ENCODE measurements at regions not wholly inside any gene's neighbourhood (a gene's known extent, or its start where the extent isn't known, plus 50 kb on each side); places are given as distances from the start of the nearest gene placed in this dataset.
"Not testable (repeated sequence)": the region's sequence is repeated elsewhere in the genome, so short reads cannot be mapped to it uniquely, and the experiment has no call there.

DNA sequence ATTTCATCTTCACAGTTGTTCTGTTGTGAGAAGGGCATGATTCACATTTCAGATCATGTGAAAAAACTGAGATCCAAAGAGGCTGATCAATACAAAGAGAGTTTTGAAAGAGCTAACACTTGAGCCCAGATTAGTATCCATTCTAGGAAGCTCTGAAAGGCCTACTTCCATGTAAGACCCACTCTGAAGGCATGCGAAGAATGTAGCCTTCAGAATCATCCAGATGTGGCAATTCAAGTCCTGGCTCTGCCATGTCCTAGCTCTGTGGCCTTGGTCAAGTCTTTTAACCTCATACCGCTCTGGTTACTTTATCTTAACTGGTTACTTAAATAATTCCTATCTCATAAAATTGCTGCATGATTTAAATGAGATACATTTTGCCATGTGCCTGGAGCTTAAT is 111.1 kb downstream of the FZD1 start:
- Histone ChIP-seq H3K4me1 (ENCODE audit: low read length) (peaks cover 7% of the 10 kb centered on the region), H3K4me3 (ENCODE audit: low read length) (no peak overlapping the region), H2AFZ (ENCODE audit: low read length) (no peak overlapping the region), H3K9ac (ENCODE audit: low read length) (no peak overlapping the region), H3K4me2 (ENCODE audit: low read depth, low read length, poor library complexity, severe bottlenecking) (no peak overlapping the region), H3K79me2 (ENCODE audit: low read length) (no peaks in the 10 kb centered on the region), H3K36me3 (ENCODE audit: insufficient read depth, low read length) (no peaks in the 10 kb centered on the region), H3K9me3 (ENCODE audit: low read length) (no peaks in the 10 kb centered on the region), H3K9me2 (replicated peaks; ENCODE audit: insufficient read depth, low read length) (no peaks in the 10 kb centered on the region), H4K20me1 (ENCODE audit: insufficient read depth, low read depth, low read length) (no peaks in the 10 kb centered on the region), H3K27ac (ENCODE audit: low read length) (no peak overlapping the region), H3K27me3 (ENCODE audit: low read length) (no peaks in the 10 kb centered on the region)
- no peak for DNase-seq

GRCh38 chr7:91378131-91378530 is 113.9 kb downstream of the FZD1 start:
- Histone ChIP-seq H3K9me3 (ENCODE audit: low read length) (no peaks in the 10 kb centered on the region), H3K4me2 (ENCODE audit: low read depth, low read length, poor library complexity, severe bottlenecking) (no peak overlapping the region), H3K36me3 (ENCODE audit: insufficient read depth, low read length) (no peaks in the 10 kb centered on the region), H3K27ac (ENCODE audit: low read length) (no peak overlapping the region), H3K4me3 (ENCODE audit: low read length) (no peak overlapping the region), H2AFZ (ENCODE audit: low read length) (no peak overlapping the region), H4K20me1 (ENCODE audit: insufficient read depth, low read depth, low read length) (no peaks in the 10 kb centered on the region), H3K27me3 (ENCODE audit: low read length) (no peaks in the 10 kb centered on the region), H3K79me2 (ENCODE audit: low read length) (no peaks in the 10 kb centered on the region), H3K9ac (ENCODE audit: low read length) (no peak overlapping the region), H3K9me2 (replicated peaks; ENCODE audit: insufficient read depth, low read length) (no peaks in the 10 kb centered on the region), H3K4me1 (ENCODE audit: low read length) (peaks cover 4% of the 10 kb centered on the region)
- no peak for DNase-seq

DNA sequence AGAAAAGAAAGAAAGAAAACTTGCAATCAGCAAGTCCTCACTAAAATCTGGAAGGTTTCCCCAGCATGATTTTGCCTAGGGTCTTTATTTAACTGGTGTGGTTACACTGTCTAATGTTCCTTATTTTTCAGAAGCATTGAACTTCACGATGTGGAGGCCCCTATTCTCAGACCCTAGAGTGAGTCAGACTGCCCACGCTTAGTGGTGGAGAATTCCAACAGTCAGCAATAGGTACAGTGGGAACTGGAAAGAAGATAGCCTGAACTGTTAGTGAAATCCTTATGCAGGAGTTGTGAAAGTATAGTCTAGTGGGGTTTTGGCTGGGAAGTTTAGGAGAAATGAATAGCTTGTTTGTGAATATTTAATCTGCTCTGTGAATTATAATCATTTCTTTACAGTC is 115.0 kb downstream of the FZD1 start:
- Histone ChIP-seq H2AFZ (ENCODE audit: low read length) (no peak overlapping the region), H3K27me3 (ENCODE audit: low read length) (no peaks in the 10 kb centered on the region), H3K4me2 (ENCODE audit: low read depth, low read length, poor library complexity, severe bottlenecking) (no peak overlapping the region), H3K9me2 (replicated peaks; ENCODE audit: insufficient read depth, low read length) (no peaks in the 10 kb centered on the region), H4K20me1 (ENCODE audit: insufficient read depth, low read depth, low read length) (no peaks in the 10 kb centered on the region), H3K79me2 (ENCODE audit: low read length) (no peaks in the 10 kb centered on the region), H3K9me3 (ENCODE audit: low read length) (no peaks in the 10 kb centered on the region), H3K4me1 (ENCODE audit: low read length) (no peaks in the 10 kb centered on the region), H3K27ac (ENCODE audit: low read length) (no peak overlapping the region), H3K9ac (ENCODE audit: low read length) (no peak overlapping the region), H3K4me3 (ENCODE audit: low read length) (no peak overlapping the region), H3K36me3 (ENCODE audit: insufficient read depth, low read length) (no peaks in the 10 kb centered on the region)
- DNase-seq = no peak

GRCh38 chr7:91379991-91380390 is 115.8 kb downstream of the FZD1 start:
- Histone ChIP-seq H3K9me3 (ENCODE audit: low read length) (no peaks in the 10 kb centered on the region), H4K20me1 (ENCODE audit: insufficient read depth, low read depth, low read length) (no peaks in the 10 kb centered on the region), H2AFZ (ENCODE audit: low read length) (no peak overlapping the region), H3K79me2 (ENCODE audit: low read length) (no peaks in the 10 kb centered on the region), H3K36me3 (ENCODE audit: insufficient read depth, low read length) (no peaks in the 10 kb centered on the region), H3K9me2 (replicated peaks; ENCODE audit: insufficient read depth, low read length) (no peaks in the 10 kb centered on the region), H3K27ac (ENCODE audit: low read length) (no peak overlapping the region), H3K9ac (ENCODE audit: low read length) (no peak overlapping the region), H3K4me1 (ENCODE audit: low read length) (no peaks in the 10 kb centered on the region), H3K4me2 (ENCODE audit: low read depth, low read length, poor library complexity, severe bottlenecking) (no peak overlapping the region), H3K4me3 (ENCODE audit: low read length) (no peak overlapping the region), H3K27me3 (ENCODE audit: low read length) (no peaks in the 10 kb centered on the region)
- DNase-seq = no peak

DNA sequence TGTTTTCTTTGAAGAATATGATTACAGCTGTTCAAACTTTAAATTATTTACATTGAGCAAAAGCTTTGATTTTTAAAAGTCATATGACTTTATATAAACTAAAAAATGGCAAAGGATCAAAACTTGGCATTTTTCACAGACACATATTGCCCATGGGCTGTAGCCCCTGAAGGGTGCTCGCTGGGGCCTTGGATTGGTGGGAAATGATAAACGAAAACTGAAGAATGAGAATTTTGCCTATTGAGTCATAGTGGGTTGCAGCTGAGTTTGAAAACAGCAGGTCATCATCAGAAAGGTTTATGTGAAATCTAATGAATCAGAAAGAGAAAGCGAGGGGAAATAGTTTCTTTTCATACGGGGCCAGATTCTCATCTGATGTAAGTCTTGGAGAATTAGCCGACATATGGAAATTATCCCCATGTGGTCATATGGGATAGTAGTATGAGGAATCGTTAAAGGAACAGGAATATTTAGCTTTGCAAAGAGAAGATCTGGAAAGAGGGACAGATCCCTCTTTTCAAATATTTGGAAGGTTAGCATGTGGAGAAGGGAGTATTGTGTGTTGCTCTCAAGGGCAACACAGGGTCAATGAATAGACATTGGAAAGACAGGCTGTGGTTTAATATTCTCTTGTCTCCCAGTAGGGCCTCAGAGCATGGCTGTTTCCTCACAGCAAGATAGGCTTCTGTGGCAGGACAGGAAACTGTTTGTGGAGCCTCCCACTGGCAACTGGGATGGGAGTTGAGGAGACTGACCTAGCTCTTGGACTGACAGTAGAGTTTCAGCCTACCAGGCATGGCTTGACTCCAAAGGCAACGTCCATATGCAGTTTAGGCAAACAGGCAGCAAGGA is 119.0 kb downstream of the FZD1 start:
- H3K4me1 ChIP-seq (ENCODE audit: low read length) = peaks cover 4% of the 10 kb centered on the region
- H4K20me1 ChIP-seq (ENCODE audit: insufficient read depth, low read depth, low read length) = no peaks in the 10 kb centered on the region
- no peak overlapping the region for H3K4me3 ChIP-seq (ENCODE audit: low read length)
- no peak overlapping the region for H3K9ac ChIP-seq (ENCODE audit: low read length)
- no peaks in the 10 kb centered on the region for H3K9me2 ChIP-seq (replicated peaks; ENCODE audit: insufficient read depth, low read length)
- no peak for DNase-seq
- no peaks in the 10 kb centered on the region for H3K79me2 ChIP-seq (ENCODE audit: low read length)
- no peak overlapping the region for H3K27ac ChIP-seq (ENCODE audit: low read length)
- H2AFZ ChIP-seq (ENCODE audit: low read length) = no peak overlapping the region
- no peaks in the 10 kb centered on the region for H3K36me3 ChIP-seq (ENCODE audit: insufficient read depth, low read length)
- H3K27me3 ChIP-seq (ENCODE audit: low read length) = no peaks in the 10 kb centered on the region
- H3K9me3 ChIP-seq (ENCODE audit: low read length) = no peaks in the 10 kb centered on the region
- H3K4me2 ChIP-seq (ENCODE audit: low read depth, low read length, poor library complexity, severe bottlenecking) = no peak overlapping the region

- no peak for DNase-seq
- Histone ChIP-seq H3K27me3 (ENCODE audit: low read length) (no peaks in the 10 kb centered on the region), H3K4me3 (ENCODE audit: low read length) (no peak overlapping the region), H4K20me1 (ENCODE audit: insufficient read depth, low read depth, low read length) (no peaks in the 10 kb centered on the region), H2AFZ (ENCODE audit: low read length) (no peak overlapping the region), H3K4me1 (ENCODE audit: low read length) (peaks cover 4% of the 10 kb centered on the region), H3K9me3 (ENCODE audit: low read length) (no peaks in the 10 kb centered on the region), H3K9me2 (replicated peaks; ENCODE audit: insufficient read depth, low read length) (no peaks in the 10 kb centered on the region), H3K9ac (ENCODE audit: low read length) (no peak overlapping the region), H3K36me3 (ENCODE audit: insufficient read depth, low read length) (no peaks in the 10 kb centered on the region), H3K27ac (ENCODE audit: low read length) (no peak overlapping the region), H3K4me2 (ENCODE audit: low read depth, low read length, poor library complexity, severe bottlenecking) (no peak overlapping the region), H3K79me2 (ENCODE audit: low read length) (no peaks in the 10 kb centered on the region)
These were observed 119.7 kb downstream of the FZD1 start for GRCh38 chr7:91383905-91384274.

GRCh38 chr7:91394757-91395156 is 130.5 kb downstream of the FZD1 start:
- not testable (repeated sequence) for H3K79me2 ChIP-seq (ENCODE audit: low read length); H3K4me1 ChIP-seq (ENCODE audit: low read length); DNase-seq; H3K27me3 ChIP-seq (ENCODE audit: low read length); H3K9me2 ChIP-seq (replicated peaks; ENCODE audit: insufficient read depth, low read length); H3K36me3 ChIP-seq (ENCODE audit: insufficient read depth, low read length); H3K27ac ChIP-seq (ENCODE audit: low read length); H3K9me3 ChIP-seq (ENCODE audit: low read length); H4K20me1 ChIP-seq (ENCODE audit: insufficient read depth, low read depth, low read length); H3K4me3 ChIP-seq (ENCODE audit: low read length); H2AFZ ChIP-seq (ENCODE audit: low read length); H3K4me2 ChIP-seq (ENCODE audit: low read depth, low read length, poor library complexity, severe bottlenecking); H3K9ac ChIP-seq (ENCODE audit: low read length)

- not testable (repeated sequence) for H3K36me3 ChIP-seq (ENCODE audit: insufficient read depth, low read length); H3K79me2 ChIP-seq (ENCODE audit: low read length); H3K9me2 ChIP-seq (replicated peaks; ENCODE audit: insufficient read depth, low read length); H3K9me3 ChIP-seq (ENCODE audit: low read length); H3K4me3 ChIP-seq (ENCODE audit: low read length); H4K20me1 ChIP-seq (ENCODE audit: insufficient read depth, low read depth, low read length); H3K27me3 ChIP-seq (ENCODE audit: low read length); H2AFZ ChIP-seq (ENCODE audit: low read length); H3K9ac ChIP-seq (ENCODE audit: low read length); DNase-seq; H3K27ac ChIP-seq (ENCODE audit: low read length); H3K4me2 ChIP-seq (ENCODE audit: low read depth, low read length, poor library complexity, severe bottlenecking); H3K4me1 ChIP-seq (ENCODE audit: low read length)
These were observed 131.1 kb downstream of the FZD1 start for GRCh38 chr7:91395313-91395712.
